WERI-Rb-1 (cell line): ENCODE measurements at regions not wholly inside any gene's neighbourhood (a gene's known extent, or its start where the extent isn't known, plus 50 kb on each side); places are given as distances from the start of the nearest gene placed in this dataset.

Experiments
- DNase-seq: peaks from one replicate; pipeline ENCODE4 v3.0.0-alpha.2; 2020
- H3K27ac ChIP-seq: fragments of 250-450 bp; sonication (Bioruptor Pico); 2 replicates; pipeline ENCODE4 v1.5.1; 2020; ENCODE audit warnings: mild to moderate bottlenecking, moderate library complexity
- H3K27me3 ChIP-seq: fragments of 250-450 bp; sonication (Bioruptor Pico); 2 replicates; pipeline ENCODE4 v1.5.1; 2021; ENCODE audit warnings: mild to moderate bottlenecking, low read depth, moderate library complexity; ENCODE audit not compliant: insufficient read depth, severe bottlenecking
- H3K36me3 ChIP-seq: fragments of 250-450 bp; sonication (Bioruptor Pico); 2 replicates; pipeline ENCODE4 v1.5.1; 2020; ENCODE audit warnings: mild to moderate bottlenecking, moderate library complexity
- H3K4me3 ChIP-seq: 2 replicates; pipeline ENCODE4 v1.5.1; 2011; ENCODE audit warnings: low read depth, mild to moderate bottlenecking, control low read depth, low read length
- H3K9me3 ChIP-seq: fragments of 250-450 bp; sonication (Bioruptor Pico); 2 replicates; pipeline ENCODE4 v1.5.1; 2021; ENCODE audit warnings: mild to moderate bottlenecking, moderate library complexity; ENCODE audit not compliant: severe bottlenecking
- TF ChIP-seq, protein P1 (sequence below): IDR thresholded peaks from 2 replicates; pipeline ENCODE4 v1.5.1; 2011; ENCODE audit warnings: low read depth, mild to moderate bottlenecking, control low read depth, inconsistent platforms, low read length

DNA sequence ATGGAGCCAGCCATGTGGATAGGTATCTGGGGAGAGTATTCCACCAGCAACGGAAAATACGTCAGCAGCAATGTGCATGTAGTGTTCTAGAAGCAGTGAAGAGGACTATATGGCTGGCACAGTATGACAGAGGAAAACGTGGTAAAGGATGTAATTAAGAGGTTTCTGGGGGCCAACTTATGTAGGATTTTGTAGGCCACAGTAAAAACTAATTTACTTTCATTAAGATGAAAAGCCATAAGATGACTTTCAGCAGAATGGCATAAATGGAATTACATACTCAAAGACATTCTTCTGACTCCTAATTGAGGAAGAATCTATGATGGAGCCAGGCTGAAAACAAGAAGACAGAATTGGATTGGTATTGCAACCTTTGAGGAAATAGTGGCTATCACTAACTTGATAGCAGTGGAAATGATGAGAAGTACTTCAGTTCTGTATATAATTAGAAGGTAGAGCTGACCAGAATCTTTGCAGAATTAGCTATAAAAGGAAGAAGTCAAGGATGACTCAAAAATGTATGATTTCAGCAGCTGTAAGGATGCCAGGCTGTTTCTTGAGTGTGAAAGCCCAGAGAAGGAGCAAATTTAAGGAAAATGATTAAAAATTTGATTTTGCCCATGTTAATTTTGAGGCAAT, 156.7 kb downstream of the MBL2 start:
- Histone ChIP-seq H3K27ac (no peak overlapping the region), H3K9me3 (no peaks in the 10 kb centered on the region), H3K4me3 (no peak overlapping the region), H3K36me3 (no peaks in the 10 kb centered on the region), H3K27me3 (no peaks in the 10 kb centered on the region)
- no peak for DNase-seq
- TF ChIP-seq, protein P1, sequence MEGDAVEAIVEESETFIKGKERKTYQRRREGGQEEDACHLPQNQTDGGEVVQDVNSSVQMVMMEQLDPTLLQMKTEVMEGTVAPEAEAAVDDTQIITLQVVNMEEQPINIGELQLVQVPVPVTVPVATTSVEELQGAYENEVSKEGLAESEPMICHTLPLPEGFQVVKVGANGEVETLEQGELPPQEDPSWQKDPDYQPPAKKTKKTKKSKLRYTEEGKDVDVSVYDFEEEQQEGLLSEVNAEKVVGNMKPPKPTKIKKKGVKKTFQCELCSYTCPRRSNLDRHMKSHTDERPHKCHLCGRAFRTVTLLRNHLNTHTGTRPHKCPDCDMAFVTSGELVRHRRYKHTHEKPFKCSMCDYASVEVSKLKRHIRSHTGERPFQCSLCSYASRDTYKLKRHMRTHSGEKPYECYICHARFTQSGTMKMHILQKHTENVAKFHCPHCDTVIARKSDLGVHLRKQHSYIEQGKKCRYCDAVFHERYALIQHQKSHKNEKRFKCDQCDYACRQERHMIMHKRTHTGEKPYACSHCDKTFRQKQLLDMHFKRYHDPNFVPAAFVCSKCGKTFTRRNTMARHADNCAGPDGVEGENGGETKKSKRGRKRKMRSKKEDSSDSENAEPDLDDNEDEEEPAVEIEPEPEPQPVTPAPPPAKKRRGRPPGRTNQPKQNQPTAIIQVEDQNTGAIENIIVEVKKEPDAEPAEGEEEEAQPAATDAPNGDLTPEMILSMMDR: no peak

DNA sequence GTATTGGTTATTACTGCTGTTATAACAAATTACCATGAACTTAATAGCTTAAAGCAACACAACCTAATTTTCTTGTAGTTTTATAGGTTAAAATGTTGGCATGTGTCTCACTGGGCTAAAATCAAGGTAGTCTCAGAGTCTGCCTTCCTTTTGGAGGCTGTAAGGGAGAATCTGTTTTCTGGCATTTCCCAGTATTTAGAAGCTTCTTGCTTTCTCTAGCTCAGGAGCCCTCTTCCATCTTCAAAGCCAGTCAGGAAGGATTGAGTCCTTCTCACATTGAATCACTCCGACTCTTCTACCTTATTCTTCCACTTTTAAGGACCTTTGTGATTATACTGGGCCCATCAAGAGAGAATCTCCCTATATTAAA, 156.2 kb downstream of the MBL2 start:
- H3K9me3 ChIP-seq: no peaks in the 10 kb centered on the region
- no peak for DNase-seq
- no peaks in the 10 kb centered on the region for H3K27me3 ChIP-seq
- H3K27ac ChIP-seq: no peak overlapping the region
- TF ChIP-seq, protein P1: no peak
- no peaks in the 10 kb centered on the region for H3K36me3 ChIP-seq
- H3K4me3 ChIP-seq: no peak overlapping the region

DNA sequence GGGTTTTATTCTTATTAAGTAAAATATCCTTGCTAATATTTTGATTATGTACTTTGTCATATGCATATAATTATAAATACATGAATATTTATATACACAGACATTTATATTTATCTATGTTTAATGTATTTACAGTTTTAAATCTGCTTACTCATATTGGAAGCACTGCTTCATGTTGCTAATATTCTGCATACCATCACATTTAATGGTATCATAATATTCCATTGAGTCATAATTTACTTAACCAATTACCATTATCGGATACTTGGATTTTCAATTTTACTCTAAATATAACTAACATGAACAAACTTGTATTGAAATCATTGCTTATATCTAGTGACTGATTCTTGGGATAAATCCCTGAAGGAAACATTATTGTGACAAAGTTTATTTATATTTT, 155.2 kb downstream of the MBL2 start:
- Histone ChIP-seq H3K27ac (no peak overlapping the region), H3K4me3 (no peak overlapping the region), H3K36me3 (no peaks in the 10 kb centered on the region), H3K27me3 (no peaks in the 10 kb centered on the region), H3K9me3 (no peaks in the 10 kb centered on the region)
- TF ChIP-seq, protein P1: no peak
- DNase-seq: no peak

DNA sequence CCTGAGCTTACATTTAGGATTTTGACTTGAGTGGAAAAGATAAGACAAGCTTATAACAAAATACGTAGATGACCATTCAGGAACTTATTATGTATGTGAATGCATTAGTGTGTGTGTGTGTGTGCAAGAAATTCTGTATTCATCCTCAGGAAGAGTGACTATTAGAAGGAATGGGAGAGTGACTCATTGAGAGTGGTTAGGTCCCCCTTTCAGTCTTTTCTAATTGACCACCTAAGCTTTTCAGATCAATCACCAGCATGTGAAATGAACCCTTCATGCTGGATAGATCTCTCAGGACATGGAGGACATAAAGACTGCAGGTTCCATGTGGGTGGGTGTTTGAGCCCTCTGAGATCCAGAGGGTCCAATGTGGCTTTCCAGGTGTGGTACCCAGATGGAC, 153.5 kb downstream of the MBL2 start:
- Histone ChIP-seq H3K9me3 (no peaks in the 10 kb centered on the region), H3K36me3 (no peaks in the 10 kb centered on the region), H3K27ac (no peak overlapping the region), H3K27me3 (no peaks in the 10 kb centered on the region), H3K4me3 (no peak overlapping the region)
- TF ChIP-seq, protein P1: no peak
- DNase-seq: no peak

DNA sequence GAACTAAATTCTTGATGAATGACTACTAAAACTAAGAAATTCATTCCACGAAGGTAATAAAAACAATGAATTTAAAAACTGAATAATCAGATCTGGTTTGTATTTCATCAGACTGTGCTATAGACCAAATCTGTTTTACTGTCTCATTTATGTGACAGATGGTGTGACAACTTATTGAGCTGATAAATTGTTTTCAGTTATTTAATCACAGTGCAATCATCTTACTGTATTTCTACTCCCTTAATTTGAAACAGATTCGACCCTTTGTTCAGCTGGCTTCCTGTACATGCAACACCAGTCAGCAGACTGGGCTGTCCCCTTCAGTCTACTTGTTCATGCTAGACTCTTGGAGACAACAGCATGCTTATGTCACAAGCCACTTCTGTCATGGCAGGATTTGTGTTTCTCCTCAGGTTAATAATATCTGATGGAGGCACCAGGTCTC, 150.9 kb downstream of the MBL2 start:
- TF ChIP-seq, protein P1: no peak
- no peak overlapping the region for H3K27ac ChIP-seq
- H3K9me3 ChIP-seq: no peaks in the 10 kb centered on the region
- H3K36me3 ChIP-seq: no peaks in the 10 kb centered on the region
- no peak overlapping the region for H3K4me3 ChIP-seq
- DNase-seq: no peak
- no peaks in the 10 kb centered on the region for H3K27me3 ChIP-seq

DNA sequence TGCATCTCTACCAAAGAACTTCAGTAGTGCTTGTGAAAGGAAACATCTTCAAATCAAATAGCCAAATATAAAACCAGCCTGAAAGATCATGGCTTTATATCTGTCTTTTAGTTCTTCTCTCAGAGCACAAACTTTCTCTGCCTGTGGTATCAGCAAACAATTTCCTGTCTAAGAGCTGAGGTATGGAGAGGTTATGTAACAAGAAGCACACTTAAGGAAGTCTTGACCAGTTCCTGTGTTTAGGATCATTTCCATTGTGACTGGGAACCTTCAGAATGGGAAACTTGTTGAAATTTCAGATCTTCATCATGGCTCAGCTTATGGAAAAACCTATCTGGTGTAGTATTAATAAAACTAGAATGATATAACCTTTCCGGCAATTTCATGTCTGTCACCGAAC, 148.8 kb downstream of the MBL2 start:
- H3K4me3 ChIP-seq: no peak overlapping the region
- no peaks in the 10 kb centered on the region for H3K9me3 ChIP-seq
- DNase-seq: no peak
- H3K36me3 ChIP-seq: no peaks in the 10 kb centered on the region
- no peaks in the 10 kb centered on the region for H3K27me3 ChIP-seq
- H3K27ac ChIP-seq: no peak overlapping the region
- TF ChIP-seq, protein P1: no peak
